Left colon (tissue), 2 donors: ENCODE measurements at regions not wholly inside any gene's neighbourhood (a gene's known extent, or its start where the extent isn't known, plus 50 kb on each side); places are given as distances from the start of the nearest gene placed in this dataset.
"Not testable (repeated sequence)": the region's sequence is repeated elsewhere in the genome, so short reads cannot be mapped to it uniquely, and the experiment has no call there.

Source experiments
- ATAC-seq: fragments of 200-7000 bp; cut with Tn5 transposase; one replicate; pipeline ENCODE4 v1.9.1; 2020; ENCODE audit warnings: mild to moderate bottlenecking, moderate library complexity
- DNase-seq, 2 donors: peaks; one replicate each; pipeline ENCODE4 v3.0.0-alpha.2; 2020
- intact Hi-C, 2 donors: fragments of 100-400 bp; cut with DNase I in 1 of 2; cut with micrococcal nuclease in 1 of 2; formaldehyde crosslinking; loops; one replicate each; pipeline versions ENCODE4 v1.11.2 to v1.14.0; 2022; cut with DNase I, micrococcal nuclease
- donor health status: DM: no; HTN: no; CAD: no.
- donor health status: DM: yes; HTN: yes; CAD: no.

DNA sequence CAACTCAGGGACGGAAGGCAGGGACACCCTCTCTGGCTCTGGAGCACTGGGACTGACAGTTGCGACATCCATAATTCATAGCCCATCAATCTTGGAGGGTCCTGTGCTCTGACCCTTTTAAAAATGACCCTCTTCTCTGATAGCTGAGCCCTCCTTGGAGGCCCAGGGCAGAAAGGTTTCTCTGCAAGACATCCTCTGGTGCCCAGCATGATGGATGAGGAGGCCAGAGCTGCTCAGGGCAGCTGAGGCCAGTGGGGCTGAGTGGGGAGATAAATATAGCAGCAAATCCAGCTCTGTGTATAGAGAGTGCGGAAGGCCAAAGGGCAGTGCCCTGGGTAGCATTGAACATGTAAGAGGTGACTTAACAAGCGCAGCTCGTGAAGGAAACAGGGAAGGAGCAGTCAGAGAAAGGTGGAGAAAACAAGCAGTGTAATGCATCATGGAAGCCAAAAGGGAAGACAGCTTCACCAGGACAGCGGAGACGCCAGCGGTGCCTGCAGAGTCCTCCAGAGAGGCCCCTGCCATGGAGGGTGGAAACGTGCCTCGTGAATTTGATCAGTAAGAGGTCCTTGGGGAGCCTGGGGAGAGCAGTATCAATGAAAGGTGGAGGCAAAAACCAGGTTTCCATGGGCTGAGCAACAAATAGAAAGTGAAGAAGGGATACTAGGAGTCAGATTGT lies 50.4 kb upstream of the FMOD start:
- intact Hi-C loops = no loop called here
- no peak for ATAC-seq
- no peak for DNase-seq

DNA sequence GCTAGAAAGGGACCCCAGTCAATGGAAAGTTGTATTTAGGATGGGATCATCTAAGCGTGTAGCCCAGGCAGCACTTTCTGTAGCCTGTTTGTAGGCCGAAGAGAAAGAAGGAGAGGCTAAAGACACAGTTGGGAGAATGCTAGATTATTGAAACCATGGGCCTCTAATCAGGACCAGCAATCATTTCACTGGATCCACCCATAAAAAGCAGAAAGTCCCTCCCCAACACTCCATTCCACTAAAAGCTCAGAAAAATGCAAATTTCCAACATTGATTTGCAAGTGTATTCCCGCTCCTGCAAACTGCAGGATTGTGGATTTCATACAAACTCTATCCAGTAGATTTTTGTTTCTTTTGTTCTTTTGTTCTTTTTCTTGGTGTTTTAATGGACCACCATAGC lies 51.2 kb upstream of the FMOD start:
- DNase-seq (no peak), ATAC-seq (no peak)
- intact Hi-C loops = no loop called here

DNA sequence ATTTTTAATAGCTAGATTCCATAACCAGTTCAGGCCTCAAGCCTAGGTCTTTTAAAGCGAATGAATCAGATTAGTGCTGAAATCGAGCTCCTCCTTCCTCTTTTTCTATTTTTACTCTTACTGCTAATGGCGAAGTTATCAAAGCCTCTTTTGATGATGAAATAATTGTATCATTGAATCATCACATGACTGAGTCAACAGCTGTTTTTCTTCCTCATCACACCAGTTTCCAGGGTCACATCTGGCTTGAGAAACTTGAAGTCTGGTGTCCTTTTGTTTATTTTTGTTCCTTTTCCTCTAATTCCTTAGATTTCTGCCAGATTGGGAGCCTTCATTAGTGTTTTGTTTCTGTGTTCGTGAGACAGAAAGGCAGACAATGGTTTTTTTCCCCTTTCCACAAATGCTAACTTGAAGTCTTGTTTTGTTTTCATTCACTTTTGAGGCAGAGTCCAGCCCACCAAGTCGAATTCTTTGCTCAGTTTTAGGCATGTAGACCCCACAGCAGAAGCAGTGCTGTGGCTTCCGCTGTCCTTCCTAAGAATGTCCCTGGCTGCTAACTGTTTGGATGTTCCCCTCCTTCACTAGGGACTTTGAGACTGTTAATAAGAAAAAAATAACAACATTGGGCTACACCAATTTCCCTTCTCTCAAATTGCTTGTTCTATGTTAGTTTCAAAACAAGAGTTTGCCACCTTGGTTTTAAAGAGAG lies 51.9 kb upstream of the FMOD start:
- DNase-seq = no peak
- intact Hi-C loops = no loop called here
- ATAC-seq = no peak

DNA sequence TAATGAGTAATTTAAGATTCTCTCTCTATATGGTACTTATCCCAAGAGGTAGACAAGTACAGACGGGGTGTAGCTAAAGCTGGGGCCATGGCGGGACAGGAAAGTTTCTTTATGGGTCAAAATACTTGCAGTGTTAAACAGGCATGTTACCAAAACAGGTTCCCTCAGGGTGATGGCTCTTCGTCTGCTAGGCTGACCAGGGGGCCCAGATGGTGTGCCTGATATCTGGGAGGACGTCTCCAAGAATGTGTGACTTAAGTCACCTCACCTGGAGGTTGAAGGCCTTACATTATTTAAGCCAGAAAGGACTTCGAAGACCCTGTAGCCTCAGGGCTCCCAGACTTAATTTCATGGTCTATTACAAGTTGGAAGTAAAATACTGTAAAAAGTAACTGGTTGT lies 52.7 kb upstream of the FMOD start:
- ATAC-seq (no peak), DNase-seq (no peak)
- intact Hi-C loops = no loop called here

DNA sequence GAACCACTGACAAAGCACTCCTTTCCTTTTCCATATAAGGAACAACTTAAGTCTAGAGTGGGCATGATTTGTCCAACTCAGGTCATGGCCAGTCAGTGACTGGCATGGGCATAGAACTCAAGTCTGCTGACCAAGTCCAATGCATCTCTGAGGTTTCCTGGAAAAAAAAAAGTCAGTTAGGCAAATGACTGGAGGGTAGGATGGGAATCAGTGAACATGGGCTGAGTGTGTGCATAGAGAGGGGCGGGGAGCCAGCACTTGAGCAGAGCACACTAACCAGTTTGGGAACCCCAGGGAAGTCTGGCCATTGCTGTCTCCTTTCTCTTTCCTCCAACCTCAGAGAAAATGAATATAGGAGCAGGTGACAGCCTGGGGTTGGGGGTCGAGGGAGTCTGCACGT lies 53.6 kb upstream of the FMOD start:
- ATAC-seq (no peak), DNase-seq (no peak)
- intact Hi-C loops = no loop called here

DNA sequence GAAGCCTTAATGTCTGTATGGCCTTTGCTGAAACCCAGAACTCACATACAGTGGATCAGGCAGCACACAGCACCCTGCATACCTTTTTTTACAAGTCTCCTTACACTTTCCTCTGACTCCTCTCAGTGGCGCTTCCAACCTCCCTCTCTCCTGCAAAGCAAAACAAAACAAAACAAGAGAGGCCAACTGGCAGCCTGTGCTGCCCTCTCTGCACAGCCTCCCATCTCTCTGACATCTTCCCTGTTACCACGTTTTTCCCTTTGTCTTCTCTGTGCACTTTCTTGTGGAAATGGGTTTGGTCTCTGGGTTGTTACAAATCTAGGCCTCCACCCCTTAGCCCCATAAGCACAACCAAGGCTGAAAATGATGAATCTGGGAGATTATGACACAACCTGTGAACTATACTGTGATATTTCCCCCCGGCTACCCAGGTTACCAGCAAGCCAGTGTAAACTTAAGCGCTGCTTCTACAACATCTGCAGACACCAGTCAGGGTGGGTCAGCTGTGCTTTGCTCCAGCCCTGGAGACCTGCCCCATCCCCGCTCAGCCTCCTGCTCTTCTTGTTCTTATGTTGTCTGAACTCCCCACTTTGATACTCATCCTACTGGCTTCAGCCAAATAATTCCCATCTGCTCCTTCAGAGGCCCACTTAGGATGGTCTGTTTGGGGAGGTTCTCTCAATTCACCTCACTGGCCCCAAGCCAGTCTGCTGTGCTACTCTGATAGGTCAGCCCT lies 54.9 kb upstream of the FMOD start:
- no peak for DNase-seq
- ATAC-seq = no peak
- intact Hi-C loops = no loop called here

DNA sequence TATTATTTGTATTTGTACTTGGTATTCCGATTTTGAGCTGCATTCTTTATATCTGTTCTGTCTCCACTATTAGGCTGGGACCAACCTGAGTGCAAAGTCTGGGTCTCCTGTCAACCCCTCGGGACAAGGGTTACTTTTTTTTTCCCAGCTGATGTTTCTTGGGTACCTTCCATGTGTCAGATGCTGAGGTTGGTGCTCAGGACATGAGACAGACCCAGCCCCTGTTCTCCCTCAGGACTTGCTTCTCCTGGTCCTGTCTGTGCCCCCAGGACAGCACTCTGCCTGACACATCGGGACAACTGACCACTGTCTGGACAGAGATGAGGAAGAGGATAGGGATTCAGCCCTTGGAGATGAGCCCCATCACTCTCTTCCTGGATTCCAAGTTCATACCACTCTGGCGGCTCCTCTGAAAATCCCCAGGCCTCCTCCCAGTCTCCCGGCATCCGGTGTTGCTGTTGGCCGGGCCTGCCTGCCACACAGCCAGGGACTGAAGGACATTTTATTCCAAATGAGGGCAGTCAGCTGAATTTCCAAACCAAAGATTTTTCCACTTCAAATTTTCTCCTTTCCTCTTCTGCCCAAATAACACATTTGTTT lies 55.6 kb upstream of the FMOD start:
- intact Hi-C loops = no loop called here

DNA sequence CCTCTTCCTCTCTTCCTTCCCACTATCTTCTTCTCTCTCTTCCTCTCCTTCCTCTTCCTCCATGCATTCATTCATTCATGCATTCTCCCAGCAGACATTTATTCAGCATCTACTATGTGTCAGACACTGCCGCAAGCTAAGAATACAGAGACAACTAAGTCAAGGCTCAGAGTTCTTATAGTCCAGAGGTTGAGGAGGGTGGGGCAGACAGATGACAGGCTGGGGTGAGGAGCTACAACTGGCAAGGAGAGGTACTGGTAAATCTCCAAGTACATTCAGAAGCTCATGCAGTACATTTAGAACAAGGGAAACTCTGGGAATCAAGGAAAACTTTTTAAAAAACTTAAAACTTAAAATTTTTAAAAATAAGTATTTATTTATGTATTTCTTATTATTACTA lies 56.4 kb upstream of the FMOD start:
- DNase-seq (peak in 1 of 2 donors; percentile 55), ATAC-seq (peak; percentile 83)
- intact Hi-C loops = no loop called here

More for the DNA sequence above, 55.6 kb upstream of the FMOD start:
- DNase-seq = peak in 1 of 2 donors; percentile 51
- ATAC-seq = no peak

DNA sequence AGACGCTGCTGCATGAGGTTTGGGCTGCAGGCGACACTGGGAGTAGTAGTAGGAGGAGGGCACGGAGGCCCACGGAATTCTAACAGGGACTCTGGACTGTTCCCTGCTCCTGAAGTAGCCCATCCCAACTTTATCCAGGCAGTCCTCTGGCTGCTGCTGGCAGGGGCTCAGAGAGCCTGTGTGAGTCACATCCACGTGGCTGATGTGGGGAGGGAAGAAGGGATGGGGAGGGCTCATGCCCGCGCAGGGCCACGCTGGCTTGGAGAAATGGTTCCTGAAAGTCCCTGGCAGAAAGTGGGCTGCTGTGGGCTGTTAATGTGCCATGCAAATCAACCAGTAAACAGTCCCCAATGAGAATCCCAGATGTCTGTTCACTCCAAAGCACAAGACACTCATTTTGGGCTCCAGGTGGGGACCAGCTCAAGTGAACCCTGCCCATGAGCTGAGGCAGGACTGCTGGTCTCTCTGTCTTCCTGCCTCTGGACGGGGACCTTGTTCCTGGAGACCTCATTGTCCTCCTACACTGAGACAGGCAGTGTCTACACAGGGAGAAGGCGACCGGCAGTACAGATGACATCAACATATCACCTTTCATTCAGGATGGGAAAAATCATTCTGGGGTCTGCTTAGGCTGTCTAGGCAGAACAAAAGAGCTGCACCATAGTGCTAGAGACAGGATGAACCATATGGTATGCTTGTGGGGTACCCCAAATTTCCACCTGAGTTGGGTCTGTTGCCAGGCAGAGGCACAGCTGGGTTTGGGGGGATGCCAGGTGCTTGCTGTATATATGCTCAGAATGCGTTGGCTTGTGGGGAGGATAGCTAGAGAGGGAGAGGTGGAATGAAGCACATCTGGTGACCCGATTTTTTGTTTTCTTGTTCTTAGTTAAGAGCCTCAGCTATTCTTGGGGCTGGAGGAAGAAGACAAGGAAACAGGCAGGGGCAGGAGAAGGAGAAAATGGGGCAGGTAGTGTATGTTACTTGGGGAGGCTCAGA lies 57.9 kb upstream of the FMOD start:
- DNase-seq = peak; percentile 73 to 88
- intact Hi-C loops = no loop called here
- ATAC-seq = peak; percentile 86

DNA sequence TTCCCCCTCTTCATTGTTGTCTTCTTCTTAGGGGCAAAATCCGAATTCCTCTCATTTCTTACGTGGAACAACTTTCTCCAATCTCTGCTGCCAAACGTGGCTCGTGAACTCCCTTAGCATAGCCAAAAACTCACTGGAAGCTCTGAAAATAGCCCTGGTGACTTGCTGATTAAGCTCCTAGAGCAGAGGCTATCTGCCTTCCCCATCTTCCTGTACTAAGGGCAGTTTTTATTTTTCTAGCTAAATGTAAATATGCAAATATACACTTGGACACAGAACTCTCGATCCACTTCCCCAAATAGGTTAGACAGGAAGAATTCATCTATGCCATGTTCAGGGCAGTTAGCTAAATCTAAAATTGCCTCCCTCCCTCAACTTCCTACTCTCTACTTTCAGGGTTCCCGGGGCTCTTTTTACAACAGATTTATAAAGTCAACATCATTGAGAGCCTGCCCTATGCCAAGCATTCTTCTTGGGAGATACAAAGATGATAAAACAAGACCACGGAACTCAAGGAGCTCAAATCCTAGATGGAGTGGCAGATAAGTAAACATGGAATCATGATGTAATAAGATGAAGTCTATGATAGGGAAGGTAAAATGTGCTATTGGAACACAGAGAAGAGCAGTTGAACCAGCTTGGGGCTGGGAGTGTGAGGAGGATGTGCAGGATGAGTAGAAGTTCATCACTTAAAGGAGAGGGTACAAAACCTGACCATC lies 59.4 kb upstream of the FMOD start:
- ATAC-seq (no peak), DNase-seq (no peak)

DNA sequence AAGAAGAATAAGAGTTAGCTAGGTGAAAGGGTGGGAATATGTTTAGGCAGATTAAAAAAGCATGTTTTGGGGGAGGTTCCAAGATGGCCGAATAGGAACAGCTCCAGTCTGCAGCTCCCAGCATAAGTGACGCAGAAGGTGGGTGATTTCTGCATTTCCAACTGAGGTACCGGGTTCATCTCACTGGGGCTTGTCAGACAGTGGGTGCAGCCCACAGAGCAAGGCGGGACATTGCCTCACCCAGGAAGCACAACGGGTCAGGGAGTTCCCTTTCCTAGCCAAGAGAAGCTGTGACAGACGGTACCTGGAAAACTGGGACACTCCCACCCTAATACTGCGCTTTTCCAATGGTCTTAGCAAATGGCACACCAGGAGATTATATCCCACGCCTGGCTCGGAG lies 60.5 kb upstream of the FMOD start:
- DNase-seq, ATAC-seq, intact Hi-C loops: not testable (repeated sequence)

More for the DNA sequence above, 59.4 kb upstream of the FMOD start:
- intact Hi-C loops = no loop called here

DNA sequence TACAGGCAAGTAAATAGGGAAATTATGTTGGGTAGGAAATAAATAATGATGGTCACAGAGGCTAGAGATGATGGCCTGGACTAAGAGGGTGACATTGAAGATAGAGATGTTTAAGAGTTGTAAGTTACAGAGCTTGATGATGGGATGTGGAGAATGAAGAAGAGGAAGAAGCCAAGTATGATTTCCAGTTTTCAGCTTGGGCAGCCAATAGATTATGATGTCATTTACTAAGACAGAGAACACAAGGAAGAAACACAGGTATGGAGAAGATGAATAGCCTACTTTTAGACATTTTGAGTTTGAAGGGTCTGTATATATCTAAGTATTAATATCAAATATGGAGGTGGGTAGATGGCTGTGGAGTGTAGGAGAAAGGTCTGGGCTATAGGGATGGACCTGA lies 56.0 kb upstream of the PRELP start:
- DNase-seq (no peak), ATAC-seq (no peak)
- intact Hi-C loops = no loop called here

DNA sequence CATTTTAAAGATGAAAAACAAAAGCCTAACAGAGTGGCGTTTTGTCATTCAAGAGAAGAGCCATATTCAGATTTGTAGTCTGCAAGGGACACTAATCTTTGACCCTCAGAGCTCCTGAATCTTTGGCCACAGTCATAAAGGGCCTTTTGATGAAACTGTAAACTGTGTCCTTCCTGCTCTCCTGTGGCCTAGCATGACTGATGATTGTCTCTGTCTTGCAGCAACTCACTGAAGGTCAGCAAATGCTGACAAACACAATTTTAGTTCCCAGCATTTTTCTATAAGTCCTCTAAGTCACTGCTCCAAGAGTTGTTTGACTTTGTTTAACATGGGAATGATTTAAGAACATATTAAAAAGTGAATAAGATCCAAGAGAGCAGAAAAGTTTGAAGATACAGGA lies 55.3 kb upstream of the PRELP start:
- peak; percentile 53 for ATAC-seq
- intact Hi-C loops = no loop called here
- DNase-seq = no peak

DNA sequence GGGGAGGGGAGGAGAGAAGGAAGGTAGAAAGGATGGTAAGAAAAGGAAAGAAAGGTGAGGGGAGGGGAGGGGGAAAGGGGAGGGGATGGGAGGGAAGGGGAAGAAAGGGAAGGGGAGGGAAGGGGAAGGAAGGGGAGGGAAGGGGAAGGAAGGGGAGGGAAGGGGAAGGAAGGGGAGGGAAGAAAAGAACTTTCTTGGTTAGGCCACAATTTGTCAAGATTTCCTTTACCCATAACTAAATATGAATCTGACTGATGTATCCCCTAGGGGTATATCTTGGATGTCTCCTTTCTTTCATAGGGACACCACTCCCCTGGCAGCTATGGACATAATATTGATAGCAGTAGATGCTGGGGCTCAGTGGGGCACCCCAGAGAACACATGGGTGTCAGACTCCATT lies 54.4 kb upstream of the PRELP start:
- ATAC-seq = no peak
- intact Hi-C loops = no loop called here
- DNase-seq = no peak

DNA sequence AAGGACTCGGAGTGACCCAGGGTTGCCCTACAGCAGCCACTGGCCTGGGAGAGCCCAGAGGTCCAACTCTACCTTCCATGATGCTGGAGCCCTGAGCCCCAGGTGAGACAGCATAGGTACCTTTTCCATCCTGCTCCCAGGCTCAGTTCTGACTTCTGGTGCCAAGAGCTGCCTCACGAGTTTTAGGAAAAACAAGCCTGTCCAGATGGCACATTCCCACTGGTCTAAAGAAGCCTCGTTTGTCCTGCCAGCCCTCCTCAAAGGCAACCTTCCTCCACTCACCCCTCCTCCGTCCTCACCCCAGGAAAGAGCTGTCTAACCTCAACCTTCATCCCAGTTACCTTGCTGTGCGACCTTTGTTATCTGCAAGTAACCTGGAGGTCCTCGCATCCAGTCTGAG lies 53.5 kb upstream of the PRELP start:
- intact Hi-C loops = no loop called here
- no peak for DNase-seq

DNA sequence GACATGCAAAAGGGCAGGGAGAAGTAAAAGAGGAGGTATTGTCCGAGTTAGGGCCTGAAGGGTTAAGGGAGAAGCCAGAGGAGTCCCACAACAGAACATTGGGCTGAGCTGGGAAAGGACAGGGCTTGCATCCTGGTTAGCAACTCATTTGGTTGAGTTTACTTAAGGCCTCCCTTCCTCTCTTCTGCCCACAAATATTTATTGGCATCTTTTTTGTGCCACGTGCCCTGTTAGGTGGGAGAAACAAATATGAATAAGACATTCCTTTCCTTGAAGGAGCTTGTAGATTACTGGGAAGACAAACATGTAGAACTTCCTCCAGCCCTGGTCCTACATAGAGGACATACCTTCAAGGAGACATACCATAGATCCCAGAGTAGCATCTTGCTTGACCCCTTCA lies 53.0 kb upstream of the PRELP start:
- DNase-seq (no peak), ATAC-seq (no peak)
- intact Hi-C loops = no loop called here

More for the DNA sequence above, 53.5 kb upstream of the PRELP start:
- no peak for ATAC-seq

DNA sequence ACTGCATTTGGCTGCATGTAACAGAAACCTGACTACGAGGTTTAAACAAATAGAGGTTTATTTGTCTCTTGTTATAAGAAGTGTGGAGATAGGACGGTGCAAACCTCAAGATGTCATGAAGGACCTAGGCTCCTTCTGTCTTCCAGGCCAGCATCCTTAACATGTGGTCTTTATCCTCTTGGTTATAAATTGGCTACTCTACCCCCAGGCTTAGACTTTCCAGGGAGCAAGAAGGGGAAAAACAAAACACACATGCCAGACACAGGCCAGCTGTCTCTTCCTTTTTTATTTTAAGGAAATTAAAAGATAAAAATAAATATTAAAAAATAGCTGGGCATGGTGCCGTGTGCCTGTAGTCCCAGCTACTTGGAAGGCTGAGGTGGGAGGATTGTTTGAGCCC lies 51.3 kb upstream of the PRELP start:
- no peak for ATAC-seq
- no peak for DNase-seq
- intact Hi-C loops = no loop called here
